Ecto neural progenitor cell (in vitro differentiated cells): ENCODE measurements at regions not wholly inside any gene's neighbourhood (a gene's known extent, or its start where the extent isn't known, plus 50 kb on each side); places are given as distances from the start of the nearest gene placed in this dataset.

ENCODE experiments used
- DNase-seq: peaks from one replicate; pipeline ENCODE4 v3.0.0-alpha.2; 2018; ENCODE audit warnings: low spot score

- no peak for DNase-seq
Observed at GRCh38 chr2:19235308-19235707, 123.1 kb downstream of the OSR1 start.

- DNase-seq = no peak
Observed at GRCh38 chr2:19232312-19232711, 126.1 kb downstream of the OSR1 start.

DNA sequence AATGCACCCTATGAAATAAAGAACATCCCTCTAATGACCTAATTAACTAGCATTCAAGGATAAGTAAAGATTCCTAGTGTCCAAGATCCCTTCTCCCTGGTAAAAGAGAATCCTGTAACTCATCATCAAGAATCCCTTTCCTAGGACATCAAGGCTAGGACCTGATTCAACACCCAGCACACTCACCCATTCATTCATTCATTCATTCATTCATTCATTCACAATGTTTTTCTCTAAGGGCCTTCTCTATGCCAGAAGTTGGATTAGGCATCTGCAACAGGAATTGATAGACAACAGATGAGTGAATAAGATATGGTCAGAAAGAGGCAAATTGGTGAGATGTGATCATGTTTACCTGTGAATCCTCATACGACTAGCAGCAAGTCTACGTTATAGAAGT, 126.8 kb downstream of the OSR1 start:
- DNase-seq = no peak

GRCh38 chr2:19230626-19231025, 127.8 kb downstream of the OSR1 start:
- no peak for DNase-seq

GRCh38 chr2:19228715-19229114, 129.7 kb downstream of the OSR1 start:
- DNase-seq = peak; percentile 61

- no peak for DNase-seq
Observed at GRCh38 chr2:19228181-19228593, 130.2 kb downstream of the OSR1 start.

- no peak for DNase-seq
Observed at GRCh38 chr2:19226871-19227270, 131.6 kb downstream of the OSR1 start.

DNA sequence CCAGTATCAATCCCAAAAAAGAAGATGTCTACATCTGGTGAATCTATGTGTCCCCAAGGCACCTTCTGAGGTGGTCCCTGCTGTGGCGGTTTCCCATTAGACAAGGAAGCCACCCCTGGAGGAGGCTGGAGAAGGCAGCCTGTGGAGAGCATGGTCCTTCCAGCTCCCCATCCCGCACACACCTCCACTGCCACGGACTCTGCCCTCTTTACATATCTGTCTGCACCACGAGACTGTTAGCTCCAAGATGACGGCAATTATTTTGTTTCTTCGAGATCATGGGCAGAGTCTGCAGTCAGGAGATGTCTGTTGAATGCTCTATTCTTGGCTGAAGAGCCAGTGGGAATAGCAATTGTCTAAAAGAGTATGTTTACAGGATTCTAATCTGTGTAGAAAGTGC, 132.0 kb downstream of the OSR1 start:
- DNase-seq = no peak

DNA sequence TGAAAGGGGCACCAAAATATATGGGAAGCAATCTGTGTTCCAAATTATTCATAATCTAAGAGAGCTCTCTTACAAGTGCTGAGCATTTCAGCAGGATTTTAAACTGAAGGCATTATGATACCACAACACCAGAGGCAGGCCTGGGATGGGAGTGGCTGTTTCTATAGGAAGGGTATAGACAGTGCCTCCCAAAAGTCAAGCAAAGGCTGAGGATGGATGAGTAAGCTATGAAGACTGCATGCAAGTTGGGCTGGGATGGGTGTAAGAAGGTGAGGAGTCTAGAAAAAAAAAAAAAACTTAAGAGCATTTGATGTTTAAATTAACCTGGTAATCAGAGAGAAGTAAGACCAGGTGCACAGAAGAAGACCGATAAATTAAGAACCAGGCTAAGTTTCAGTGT, 132.5 kb downstream of the OSR1 start:
- no peak for DNase-seq

GRCh38 chr2:19225126-19225525, 133.3 kb downstream of the OSR1 start:
- no peak for DNase-seq

DNA sequence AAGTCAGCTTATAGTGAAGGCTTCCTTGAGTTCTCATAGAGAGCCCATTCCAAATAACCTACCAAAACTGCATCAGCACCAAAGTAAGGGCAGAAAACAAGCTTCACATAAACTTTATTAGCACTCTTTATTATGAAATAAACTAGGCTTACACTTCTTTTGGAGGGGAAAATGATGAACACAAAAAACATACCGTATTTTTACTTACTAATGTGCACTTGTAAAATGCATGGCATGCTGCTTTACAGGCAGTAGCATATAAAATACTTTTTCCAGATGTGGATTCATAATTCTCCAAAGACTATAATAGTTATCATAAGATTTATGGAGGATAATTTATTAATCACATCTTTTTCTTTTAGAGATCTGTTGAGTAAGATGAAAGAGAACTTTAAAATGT, 133.9 kb downstream of the OSR1 start:
- no peak for DNase-seq

DNA sequence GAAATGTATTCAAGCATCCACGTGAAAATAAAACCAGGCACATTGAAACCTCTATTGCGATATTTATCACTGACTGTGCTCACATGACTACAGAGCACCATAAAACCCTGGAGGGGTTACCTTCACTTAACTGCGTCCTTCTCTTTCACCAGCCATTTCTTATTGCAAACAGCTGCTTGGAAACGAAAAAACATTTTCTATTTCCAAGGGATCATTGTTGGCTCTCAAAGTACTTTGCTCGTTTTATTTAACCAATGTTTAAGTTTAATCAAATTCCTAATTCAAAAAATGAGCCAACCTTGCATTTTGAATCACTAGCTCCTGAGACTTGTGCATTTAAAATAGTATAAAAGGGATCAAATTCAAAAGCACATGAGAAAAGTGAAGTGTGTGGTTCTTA, 134.4 kb downstream of the OSR1 start:
- DNase-seq = no peak

DNA sequence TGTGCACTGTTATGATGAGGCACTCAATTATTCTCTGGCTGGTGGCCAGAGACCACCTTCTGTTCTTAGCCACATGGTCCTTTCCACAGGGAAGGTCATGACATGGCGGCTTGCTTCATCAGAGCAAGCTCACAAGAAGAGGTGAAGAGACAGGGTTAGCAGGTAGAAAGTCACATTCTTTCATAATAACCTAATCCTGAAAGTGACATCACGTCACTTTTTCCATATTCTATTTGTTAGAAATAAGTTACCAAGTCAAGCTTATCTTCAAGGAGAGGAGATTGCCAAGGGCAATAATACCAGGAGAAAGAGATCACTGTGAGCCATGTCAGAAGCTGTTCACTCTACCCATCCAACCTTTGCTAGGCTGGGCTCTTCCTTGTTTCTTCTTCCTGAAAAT, 139.4 kb downstream of the OSR1 start:
- DNase-seq = no peak

DNA sequence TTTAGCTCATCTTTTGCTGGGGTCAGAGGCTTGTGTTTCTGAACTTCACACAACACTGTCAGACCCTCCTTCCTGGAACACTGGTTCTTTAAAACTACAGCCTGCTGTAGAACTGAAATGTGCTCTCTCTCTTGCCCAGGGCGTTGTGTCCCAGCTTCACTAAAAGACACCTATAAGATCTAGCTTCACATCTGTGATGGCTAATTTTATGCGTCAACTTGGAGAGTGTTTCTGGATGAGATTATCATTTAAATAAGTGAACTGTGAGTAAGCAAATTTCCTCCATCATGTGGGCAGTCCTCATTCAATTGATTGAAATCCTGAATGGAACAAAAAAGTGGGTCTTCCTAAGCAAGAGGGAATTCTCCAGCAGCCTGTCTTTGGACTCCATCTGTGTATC, 140.3 kb downstream of the OSR1 start:
- DNase-seq = no peak

- DNase-seq = no peak
Observed at GRCh38 chr2:19216676-19217602, 141.5 kb downstream of the OSR1 start.

DNA sequence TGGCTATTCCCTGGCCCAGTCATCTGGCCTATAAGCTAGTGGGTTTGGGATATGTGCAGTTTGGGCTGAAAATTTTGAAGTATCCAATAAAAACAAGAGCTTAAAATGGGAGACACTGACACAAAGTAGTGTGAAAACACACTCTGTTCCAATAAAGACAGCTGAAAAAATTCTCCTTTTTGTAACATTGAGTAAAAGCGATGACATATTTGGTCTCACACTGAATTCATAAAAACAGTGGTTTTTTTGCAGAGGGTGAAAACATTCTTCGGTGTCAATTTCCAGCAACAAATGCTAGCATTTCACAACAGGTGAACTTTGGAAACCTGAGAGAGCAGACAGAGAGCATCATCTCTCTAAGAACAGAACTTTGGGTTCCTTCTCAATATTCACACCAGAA, 142.2 kb downstream of the OSR1 start:
- no peak for DNase-seq

DNA sequence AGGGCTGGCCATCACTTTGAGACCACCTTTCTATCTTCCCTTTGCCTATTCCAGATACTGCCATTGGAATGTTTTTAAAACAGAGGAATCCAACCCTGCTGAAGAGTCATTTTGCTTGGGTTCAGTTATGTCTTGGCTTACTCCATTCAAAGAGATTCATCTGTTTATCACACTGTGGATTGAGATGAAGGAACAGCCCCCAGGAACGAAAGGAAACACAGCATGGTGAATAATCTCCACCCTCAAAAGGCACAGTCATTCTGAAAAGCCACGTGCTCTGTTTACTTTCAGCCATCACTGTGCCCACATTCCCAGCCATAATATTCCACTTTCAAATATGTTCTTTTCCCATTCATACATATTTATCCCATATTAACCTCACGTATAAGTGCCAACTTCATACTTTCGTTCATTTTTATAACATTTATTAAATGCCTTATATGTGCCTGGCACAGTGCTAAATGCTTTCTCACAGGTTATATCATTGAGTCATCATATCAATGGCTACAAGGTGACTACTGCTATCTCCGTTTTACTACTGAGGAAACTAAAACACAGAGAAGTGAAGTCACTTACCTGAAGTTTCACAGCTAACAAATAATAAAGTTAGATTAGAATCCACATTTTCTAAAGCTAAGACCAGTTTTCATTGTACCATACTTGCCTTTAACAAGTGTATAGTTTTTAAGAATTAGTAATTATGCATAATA, 143.6 kb downstream of the OSR1 start:
- no peak for DNase-seq

GRCh38 chr2:19209575-19210341, 148.7 kb downstream of the OSR1 start:
- DNase-seq = no peak

DNA sequence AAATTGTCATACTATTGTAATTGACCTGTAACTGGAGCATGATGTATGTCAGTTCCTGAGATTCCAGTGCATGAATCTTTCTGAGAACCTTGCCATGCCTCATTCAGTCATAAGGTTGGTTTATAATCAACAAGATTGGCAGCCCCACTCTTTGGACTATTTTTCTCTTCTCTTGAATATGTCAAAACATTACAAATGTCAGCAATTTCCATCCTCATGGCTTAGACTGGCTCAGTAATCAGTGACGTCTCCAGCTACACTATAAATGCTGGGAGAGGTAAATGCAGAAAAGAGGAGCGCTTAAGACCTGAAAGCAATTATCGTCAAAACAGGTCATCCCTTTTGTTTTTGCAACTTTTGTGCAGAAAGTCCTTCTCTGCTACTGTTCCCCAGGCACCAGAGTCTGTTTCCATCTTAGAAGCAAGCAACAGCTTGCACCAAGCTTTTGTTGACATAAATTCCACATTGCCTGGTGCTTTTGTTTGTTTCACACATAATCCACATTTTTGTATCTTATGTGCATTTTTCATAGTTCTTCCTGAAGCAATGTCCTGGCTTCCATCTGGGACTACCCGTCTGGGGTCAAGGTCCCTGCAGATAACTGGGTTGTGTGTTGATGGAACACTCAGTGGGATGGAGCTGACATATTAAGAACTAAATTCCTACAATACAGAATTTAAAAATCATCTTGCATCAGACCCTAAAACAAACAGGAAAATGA, 149.8 kb downstream of the OSR1 start:
- no peak for DNase-seq

DNA sequence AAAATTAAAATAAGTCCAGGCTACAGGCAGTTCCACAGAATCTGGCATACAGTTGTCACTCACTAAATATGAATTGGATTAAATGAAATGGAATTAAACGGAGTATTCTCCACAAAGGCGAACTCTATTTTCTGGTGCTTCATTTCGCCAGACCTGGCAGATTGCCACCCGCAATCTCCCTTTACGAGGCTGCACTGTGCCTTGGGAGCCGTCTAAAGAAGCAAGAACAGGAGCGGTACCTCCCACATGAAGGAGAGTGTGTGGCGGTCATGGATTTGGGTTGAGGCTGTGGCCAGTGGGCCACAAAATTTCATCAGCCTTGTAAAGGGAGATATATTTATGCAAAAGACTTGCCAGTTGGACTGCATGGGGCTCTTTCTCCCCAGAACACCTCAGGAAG, 151.0 kb downstream of the OSR1 start:
- DNase-seq = no peak

DNA sequence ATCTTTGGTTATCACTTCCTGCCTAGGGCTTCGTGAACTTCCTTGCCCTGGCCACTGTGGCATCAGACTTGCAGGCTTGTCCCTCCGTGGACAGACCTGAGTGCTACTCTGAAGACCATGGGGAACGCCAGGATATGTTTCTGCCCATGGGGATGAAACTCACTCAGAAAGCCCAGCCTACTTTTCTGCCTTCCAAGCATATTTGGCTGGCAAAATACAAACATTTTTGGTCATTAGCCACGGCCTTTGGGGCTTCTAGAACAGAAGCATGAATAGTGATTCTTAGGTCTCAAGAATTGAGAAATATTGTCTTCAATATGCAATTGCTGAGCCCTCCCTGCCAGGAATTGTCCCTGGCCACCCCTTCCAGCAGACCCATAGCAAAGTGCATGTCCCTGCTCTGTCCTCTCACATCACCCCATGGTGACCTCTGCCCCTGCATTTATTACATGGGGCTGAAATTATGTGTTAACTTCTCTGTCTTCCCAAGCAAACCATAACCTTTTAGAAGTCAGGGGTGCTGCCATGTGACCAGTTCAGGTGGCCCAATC, 152.4 kb downstream of the OSR1 start:
- DNase-seq = no peak

GRCh38 chr2:19203866-19204265, 154.6 kb downstream of the OSR1 start:
- no peak for DNase-seq
